ENCODE measurements at regions not wholly inside any gene's neighbourhood (a gene's known extent, or its start where the extent isn't known, plus 50 kb on each side); places are given as distances from the start of the nearest gene placed in this dataset.

DNA sequence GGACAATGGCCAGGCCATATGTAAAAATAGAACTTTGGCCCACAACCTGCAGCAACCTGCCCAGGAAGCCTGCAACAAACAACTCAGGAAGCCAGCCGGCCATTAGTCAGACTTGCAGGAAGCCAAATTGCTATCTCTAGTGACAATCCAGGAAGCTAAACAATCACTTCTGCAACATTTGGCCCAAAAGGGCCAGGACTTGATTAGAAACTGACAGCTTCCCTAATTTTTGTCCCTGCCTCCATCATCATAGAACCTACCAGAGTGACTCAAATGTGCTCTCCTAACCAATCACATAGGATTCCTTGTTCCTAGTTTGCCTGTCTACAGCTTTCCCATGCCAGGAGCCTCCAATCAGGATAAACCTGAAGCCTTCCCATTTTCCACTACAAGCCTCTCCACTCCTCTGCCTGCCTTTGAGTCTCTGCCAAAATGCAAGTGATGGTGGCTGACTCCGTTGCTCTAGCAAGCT, 639.3 kb downstream of the PTPRU start:
- TF ChIP-seq, protein P1, sequence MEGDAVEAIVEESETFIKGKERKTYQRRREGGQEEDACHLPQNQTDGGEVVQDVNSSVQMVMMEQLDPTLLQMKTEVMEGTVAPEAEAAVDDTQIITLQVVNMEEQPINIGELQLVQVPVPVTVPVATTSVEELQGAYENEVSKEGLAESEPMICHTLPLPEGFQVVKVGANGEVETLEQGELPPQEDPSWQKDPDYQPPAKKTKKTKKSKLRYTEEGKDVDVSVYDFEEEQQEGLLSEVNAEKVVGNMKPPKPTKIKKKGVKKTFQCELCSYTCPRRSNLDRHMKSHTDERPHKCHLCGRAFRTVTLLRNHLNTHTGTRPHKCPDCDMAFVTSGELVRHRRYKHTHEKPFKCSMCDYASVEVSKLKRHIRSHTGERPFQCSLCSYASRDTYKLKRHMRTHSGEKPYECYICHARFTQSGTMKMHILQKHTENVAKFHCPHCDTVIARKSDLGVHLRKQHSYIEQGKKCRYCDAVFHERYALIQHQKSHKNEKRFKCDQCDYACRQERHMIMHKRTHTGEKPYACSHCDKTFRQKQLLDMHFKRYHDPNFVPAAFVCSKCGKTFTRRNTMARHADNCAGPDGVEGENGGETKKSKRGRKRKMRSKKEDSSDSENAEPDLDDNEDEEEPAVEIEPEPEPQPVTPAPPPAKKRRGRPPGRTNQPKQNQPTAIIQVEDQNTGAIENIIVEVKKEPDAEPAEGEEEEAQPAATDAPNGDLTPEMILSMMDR (IDR thresholded peaks at IDR 0.05): no peak
- TF ChIP-seq POLR2A (IDR thresholded peaks at IDR 0.05): no peak

Measured in thyroid gland (tissue), 4 donors.